GM23338 (cell line): ENCODE measurements at regions not wholly inside any gene's neighbourhood (a gene's known extent, or its start where the extent isn't known, plus 50 kb on each side); places are given as distances from the start of the nearest gene placed in this dataset.

Experiments used
- ATAC-seq: fragments of 200-7000 bp; cut with Tn5 transposase; 3 replicates; pipeline ENCODE4 v1.9.1; 2020
- DNase-seq: peaks from one replicate; pipeline ENCODE4 v3.0.0-alpha.2; 2015; ENCODE audit warnings: low spot score
- H2AFZ ChIP-seq: fragments of 200-600 bp; sonication (generic); 2 replicates; pipeline ENCODE4 v1.8.0; 2016; ENCODE audit warnings: antibody characterized with exemption, mild to moderate bottlenecking, moderate library complexity
- H3F3A ChIP-seq: fragments of 200-600 bp; sonication (generic); replicated peaks from 2 replicates; pipeline ENCODE4 v1.8.0; 2017; ENCODE audit warnings: antibody characterized with exemption, mixed run types, low read depth
- H3K27ac ChIP-seq: fragments of 200-600 bp; sonication (generic); 2 replicates; pipeline ENCODE4 v1.6.1; 2016; ENCODE audit warnings: low read depth
- H3K27me3 ChIP-seq: fragments of 200-600 bp; sonication (generic); 2 replicates; pipeline ENCODE4 v1.8.0; 2016; ENCODE audit warnings: mild to moderate bottlenecking, mixed run types, moderate library complexity; ENCODE audit not compliant: insufficient read depth
- H3K36me3 ChIP-seq: fragments of 200-600 bp; sonication (generic); 2 replicates; pipeline ENCODE4 v1.8.0; 2016; ENCODE audit warnings: mild to moderate bottlenecking; ENCODE audit not compliant: insufficient read depth
- H3K4me1 ChIP-seq: fragments of 200-600 bp; sonication (generic); 2 replicates; pipeline ENCODE4 v1.8.0; 2016; ENCODE audit warnings: mild to moderate bottlenecking, moderate library complexity; ENCODE audit not compliant: insufficient read depth
- H3K4me2 ChIP-seq: fragments of 200-600 bp; sonication (generic); 2 replicates; pipeline ENCODE4 v1.7.1; 2017; ENCODE audit warnings: mixed run types
- H3K4me3 ChIP-seq: fragments of 200-600 bp; sonication (generic); 2 replicates; pipeline ENCODE4 v1.6.1; 2016; ENCODE audit warnings: mixed run types
- H3K79me2 ChIP-seq: fragments of 200-600 bp; sonication (generic); replicated peaks from 2 replicates; pipeline ENCODE4 v1.8.0; 2017; ENCODE audit warnings: mild to moderate bottlenecking; ENCODE audit not compliant: insufficient read depth
- H3K9me2 ChIP-seq: fragments of 200-600 bp; sonication (generic); 2 replicates; pipeline ENCODE4 v1.8.0; 2017; ENCODE audit not compliant: insufficient read depth
- H4K20me1 ChIP-seq: fragments of 200-600 bp; sonication (generic); replicated peaks from 2 replicates; pipeline ENCODE4 v1.8.0; 2017; ENCODE audit warnings: mild to moderate bottlenecking; ENCODE audit not compliant: insufficient read depth
- H3K27ac Mint-ChIP-seq: 2 replicates; pipeline ENCODE4 v1.8.0; 2020; ENCODE audit warnings: inconsistent platforms, mild to moderate bottlenecking, moderate library complexity, mixed read lengths
- H3K27me3 Mint-ChIP-seq: 3 replicates; pipeline ENCODE4 v1.8.0; 2022; ENCODE audit warnings: low read depth, mild to moderate bottlenecking, moderate library complexity, mixed read lengths, inconsistent platforms; ENCODE audit not compliant: insufficient read depth, poor library complexity
- H3K36me3 Mint-ChIP-seq: 3 replicates; pipeline ENCODE4 v1.8.0; 2021; ENCODE audit warnings: low read depth, mild to moderate bottlenecking, inconsistent platforms, moderate library complexity, mixed read lengths
- H3K4me1 Mint-ChIP-seq: 3 replicates; pipeline ENCODE4 v1.8.0; 2020; ENCODE audit warnings: mild to moderate bottlenecking, inconsistent platforms, mixed read lengths
- H3K4me3 Mint-ChIP-seq: 3 replicates; pipeline ENCODE4 v1.8.0; 2021; ENCODE audit warnings: moderate library complexity, mild to moderate bottlenecking, inconsistent platforms, mixed read lengths
- H3K9me3 Mint-ChIP-seq: 3 replicates; pipeline ENCODE4 v1.8.0; 2020; ENCODE audit warnings: moderate library complexity, mild to moderate bottlenecking, inconsistent platforms, mixed read lengths
- CREB1 ChIP-seq: fragments of 250-450 bp; sonication (Bioruptor Pico); IDR thresholded peaks from 2 replicates; pipeline ENCODE4 v1.5.0; 2020; ENCODE audit warnings: low read depth, mild to moderate bottlenecking, moderate library complexity
- CTCF ChIP-seq, 2 experiments: fragments of 200-600 bp in 1 of 2; sonication (generic) in 1 of 2; conservative IDR thresholded peaks; 2 replicates each; pipeline versions ENCODE4 v1.5.1 to v1.6.1; 2016 to 2017; ENCODE audit warnings: antibody characterized with exemption in 2 of 2, low read depth in 2 of 2, mild to moderate bottlenecking in 2 of 2, moderate library complexity in 1 of 2
- ETS1 ChIP-seq: IDR thresholded peaks from 2 replicates; pipeline ENCODE4 v1.6.1; 2016; ENCODE audit warnings: antibody characterized with exemption
- EZH2 ChIP-seq: fragments of 200-600 bp; sonication (generic); IDR thresholded peaks from one replicate; pipeline ENCODE4 v1.8.0; 2017; ENCODE audit warnings: antibody characterized with exemption, mild to moderate bottlenecking, low read depth; ENCODE audit not compliant: unreplicated experiment
- EZH2phosphoT487 ChIP-seq: fragments of 200-600 bp; sonication (generic); IDR thresholded peaks from one replicate; pipeline ENCODE4 v1.8.1; 2018; ENCODE audit warnings: antibody characterized with exemption; ENCODE audit not compliant: unreplicated experiment
- JUNB ChIP-seq: IDR thresholded peaks from one replicate; pipeline ENCODE4 v1.6.1; 2016; ENCODE audit warnings: antibody characterized with exemption; ENCODE audit not compliant: unreplicated experiment
- NANOG ChIP-seq: IDR thresholded peaks from 2 replicates; pipeline ENCODE4 v1.6.1; 2016; ENCODE audit warnings: antibody characterized with exemption, borderline replicate concordance
- POLR2AphosphoS5 ChIP-seq: IDR thresholded peaks from 2 replicates; pipeline ENCODE4 v1.6.1; 2016; ENCODE audit warnings: antibody characterized with exemption, low read depth
- REST ChIP-seq: IDR thresholded peaks from one replicate; pipeline ENCODE4 v1.6.1; 2018; ENCODE audit warnings: antibody characterized with exemption; ENCODE audit not compliant: unreplicated experiment
- STAT1 ChIP-seq: IDR thresholded peaks from one replicate; pipeline ENCODE4 v1.6.1; 2016; ENCODE audit warnings: antibody characterized with exemption; ENCODE audit not compliant: unreplicated experiment
- ZNF114 ChIP-seq: fragments of 250-450 bp; sonication (Bioruptor Pico); IDR thresholded peaks from 2 replicates; pipeline ENCODE4 v1.5.0; 2020; ENCODE audit warnings: mild to moderate bottlenecking, moderate library complexity
- ZNF331 ChIP-seq: fragments of 250-450 bp; sonication (Bioruptor Pico); IDR thresholded peaks from 2 replicates; pipeline ENCODE4 v1.5.0; 2020; ENCODE audit warnings: low read depth, mild to moderate bottlenecking, moderate library complexity
- ZNF462 ChIP-seq: fragments of 250-450 bp; sonication (Bioruptor Pico); IDR thresholded peaks from 2 replicates; pipeline ENCODE4 v1.5.0; 2020; ENCODE audit warnings: mild to moderate bottlenecking, moderate library complexity

- H3K9me3 Mint-ChIP-seq, result peaks cover 22% of the 10 kb centered on the region
- Histone ChIP-seq H3K36me3 (no peaks in the 10 kb centered on the region), H3K79me2 (no peaks in the 10 kb centered on the region), H4K20me1 (no peaks in the 10 kb centered on the region), H3F3A (no peaks in the 10 kb centered on the region), H3K4me1 (no peaks in the 10 kb centered on the region), H3K4me2 (no peak overlapping the region), H3K9me2 (peaks cover 10% of the 10 kb centered on the region), H3K4me3 (no peak overlapping the region), H2AFZ (no peak overlapping the region), H3K27me3 (no peaks in the 10 kb centered on the region), H3K27ac (no peak overlapping the region)
- H3K27me3 Mint-ChIP-seq, result no peaks in the 10 kb centered on the region
- TF ChIP-seq NANOG, result no peak
- no peak for TF ChIP-seq EZH2
- no peak for TF ChIP-seq STAT1
- no peak for TF ChIP-seq ZNF462
- no peak for TF ChIP-seq ZNF331
- no peak for TF ChIP-seq EZH2phosphoT487
- no peak for TF ChIP-seq ETS1
- TF ChIP-seq REST, result no peak
- no peak for TF ChIP-seq POLR2AphosphoS5
- TF ChIP-seq ZNF114, result no peak
- no peak for TF ChIP-seq JUNB
- no peak for TF ChIP-seq CREB1 (CRISPR knock-in tag)
- no peak for TF ChIP-seq CTCF (conservative IDR thresholded peaks at IDR 0.05; ENCODE audit: low read depth in 2 of 2)
- H3K4me3 Mint-ChIP-seq, result no peak overlapping the region
- ATAC-seq (no peak), DNase-seq (no peak)
- peaks cover 9% of the 10 kb centered on the region; the same call in 2 of the 3 replicates for H3K4me1 Mint-ChIP-seq
- H3K27ac Mint-ChIP-seq, result no peak overlapping the region
- peaks cover 20% of the 10 kb centered on the region; the same call in 2 of the 3 replicates for H3K36me3 Mint-ChIP-seq
Measured at GRCh38 chr7:17447728-17448478, 149.5 kb downstream of the AHR start.
